Mesothelial cell of epicardium (in vitro differentiated cells): ENCODE measurements at regions not wholly inside any gene's neighbourhood (a gene's known extent, or its start where the extent isn't known, plus 50 kb on each side); places are given as distances from the start of the nearest gene placed in this dataset.

Experiments
- DNase-seq, 2 experiments: peaks; one replicate each; pipeline ENCODE4 v3.0.0; 2021; ENCODE audit warnings: low spot score in 2 of 2; ENCODE audit not compliant: unreplicated experiment in 2 of 2
- H3K27ac Mint-ChIP-seq: 2 replicates; pipeline ENCODE4 v1.8.0; 2021; ENCODE audit warnings: mixed read lengths
- H3K27me3 Mint-ChIP-seq: 2 replicates; pipeline ENCODE4 v1.8.0; 2021; ENCODE audit warnings: low read depth, mixed read lengths
- H3K36me3 Mint-ChIP-seq: 2 replicates; pipeline ENCODE4 v1.8.0; 2021; ENCODE audit warnings: mixed read lengths
- H3K4me1 Mint-ChIP-seq: 2 replicates; pipeline ENCODE4 v1.8.0; 2021; ENCODE audit warnings: mixed read lengths
- H3K4me3 Mint-ChIP-seq: 2 replicates; pipeline ENCODE4 v1.8.0; 2021; ENCODE audit warnings: mild to moderate bottlenecking, moderate library complexity, mixed read lengths
- H3K9me3 Mint-ChIP-seq: 2 replicates; pipeline ENCODE4 v1.8.0; 2021; ENCODE audit warnings: mixed read lengths
- TF ChIP-seq, protein P1 (sequence below): fragments of 200-600 bp; sonication (generic); IDR thresholded peaks from one replicate; pipeline ENCODE4 v1.5.0; 2021; ENCODE audit warnings: antibody characterized with exemption; ENCODE audit not compliant: unreplicated experiment

DNA sequence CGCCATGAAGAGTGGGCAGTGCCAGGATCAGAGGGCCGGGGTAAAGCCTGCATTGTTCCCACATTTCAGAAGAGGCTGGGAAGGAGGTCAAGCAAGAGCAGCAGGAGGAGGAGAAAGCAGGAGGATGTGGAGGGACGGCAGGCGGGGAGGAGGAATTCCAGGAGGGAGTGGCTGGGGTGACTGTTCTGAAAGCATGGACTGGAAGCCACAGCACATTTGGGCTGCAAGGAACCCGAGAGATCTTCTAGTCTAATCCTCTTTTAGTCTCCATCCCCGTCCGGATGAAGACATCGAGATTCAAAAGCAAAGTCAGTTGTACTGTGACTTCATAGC, 76.9 kb downstream of the FAM50B start:
- no peak for DNase-seq
- H3K4me3 Mint-ChIP-seq, result no peak overlapping the region
- H3K27ac Mint-ChIP-seq, result no peak overlapping the region
- H3K9me3 Mint-ChIP-seq, result no peaks in the 10 kb centered on the region
- H3K4me1 Mint-ChIP-seq, result peaks cover 21% of the 10 kb centered on the region
- H3K36me3 Mint-ChIP-seq, result no peaks in the 10 kb centered on the region
- no peaks in the 10 kb centered on the region for H3K27me3 Mint-ChIP-seq
- TF ChIP-seq, protein P1, sequence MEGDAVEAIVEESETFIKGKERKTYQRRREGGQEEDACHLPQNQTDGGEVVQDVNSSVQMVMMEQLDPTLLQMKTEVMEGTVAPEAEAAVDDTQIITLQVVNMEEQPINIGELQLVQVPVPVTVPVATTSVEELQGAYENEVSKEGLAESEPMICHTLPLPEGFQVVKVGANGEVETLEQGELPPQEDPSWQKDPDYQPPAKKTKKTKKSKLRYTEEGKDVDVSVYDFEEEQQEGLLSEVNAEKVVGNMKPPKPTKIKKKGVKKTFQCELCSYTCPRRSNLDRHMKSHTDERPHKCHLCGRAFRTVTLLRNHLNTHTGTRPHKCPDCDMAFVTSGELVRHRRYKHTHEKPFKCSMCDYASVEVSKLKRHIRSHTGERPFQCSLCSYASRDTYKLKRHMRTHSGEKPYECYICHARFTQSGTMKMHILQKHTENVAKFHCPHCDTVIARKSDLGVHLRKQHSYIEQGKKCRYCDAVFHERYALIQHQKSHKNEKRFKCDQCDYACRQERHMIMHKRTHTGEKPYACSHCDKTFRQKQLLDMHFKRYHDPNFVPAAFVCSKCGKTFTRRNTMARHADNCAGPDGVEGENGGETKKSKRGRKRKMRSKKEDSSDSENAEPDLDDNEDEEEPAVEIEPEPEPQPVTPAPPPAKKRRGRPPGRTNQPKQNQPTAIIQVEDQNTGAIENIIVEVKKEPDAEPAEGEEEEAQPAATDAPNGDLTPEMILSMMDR, result no peak

DNA sequence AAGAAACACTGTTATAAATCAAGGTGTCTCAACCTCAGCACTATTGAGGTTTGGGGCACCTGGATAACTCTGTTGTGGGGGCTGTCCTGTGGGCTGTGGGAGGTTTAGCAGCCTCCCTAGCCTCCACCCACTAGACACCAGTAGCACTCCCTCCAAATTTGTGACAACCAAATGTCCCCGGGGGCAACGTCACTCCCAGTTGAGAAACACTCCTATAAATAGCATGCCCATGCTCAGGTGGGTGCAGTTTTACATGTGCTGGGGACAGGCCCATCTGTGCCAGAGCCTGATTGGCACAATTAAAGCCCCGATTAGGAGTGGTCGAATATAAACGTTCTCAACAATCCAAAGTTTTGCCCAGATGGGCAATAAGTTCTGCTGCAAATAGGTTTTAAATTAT, 78.9 kb downstream of the FAM50B start:
- H3K4me1 Mint-ChIP-seq, result peaks cover 21% of the 10 kb centered on the region
- TF ChIP-seq, protein P1, result no peak

GRCh38 chr6:3929281-3929798, 80.2 kb downstream of the FAM50B start:
- Mint-ChIP-seq H3K9me3 (no peaks in the 10 kb centered on the region), H3K4me3 (no peak overlapping the region), H3K27ac (no peak overlapping the region), H3K4me1 (peaks cover 21% of the 10 kb centered on the region), H3K36me3 (no peaks in the 10 kb centered on the region), H3K27me3 (no peaks in the 10 kb centered on the region)
- DNase-seq, result no peak
- TF ChIP-seq, protein P1, result no peak

More for the DNA sequence above, 78.9 kb downstream of the FAM50B start:
- Mint-ChIP-seq H3K4me3 (no peak overlapping the region), H3K27me3 (no peaks in the 10 kb centered on the region), H3K9me3 (no peaks in the 10 kb centered on the region), H3K36me3 (no peaks in the 10 kb centered on the region), H3K27ac (no peak overlapping the region)
- DNase-seq, result no peak

DNA sequence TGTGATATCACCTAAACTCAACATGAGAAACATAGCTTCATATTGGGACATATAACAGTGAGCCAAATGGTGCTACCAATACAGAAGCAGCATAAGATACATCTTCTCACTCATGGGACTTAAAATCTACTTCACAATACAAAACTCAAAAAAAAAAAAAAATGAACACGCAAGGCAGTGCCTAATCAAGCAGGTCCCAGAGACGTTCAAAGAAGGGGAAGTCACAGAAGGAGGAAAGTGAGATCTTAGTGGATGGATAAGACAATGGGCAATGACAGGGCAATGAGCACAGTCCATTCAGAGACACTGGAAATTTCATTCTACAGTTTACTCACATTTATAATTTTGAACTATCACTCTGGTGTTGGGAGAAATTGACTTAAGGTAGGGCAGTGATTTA, 88.3 kb downstream of the FAM50B start:
- Mint-ChIP-seq H3K27me3 (no peaks in the 10 kb centered on the region), H3K36me3 (no peaks in the 10 kb centered on the region), H3K4me1 (peaks cover 10% of the 10 kb centered on the region), H3K27ac (no peak overlapping the region), H3K4me3 (no peak overlapping the region), H3K9me3 (no peaks in the 10 kb centered on the region)
- DNase-seq, result no peak
- TF ChIP-seq, protein P1, result no peak

GRCh38 chr6:3938715-3939367, 89.7 kb downstream of the FAM50B start:
- H3K27me3 Mint-ChIP-seq, result no peaks in the 10 kb centered on the region
- no peak for DNase-seq
- peaks cover 11% of the 10 kb centered on the region for H3K4me1 Mint-ChIP-seq
- H3K36me3 Mint-ChIP-seq, result no peaks in the 10 kb centered on the region
- H3K9me3 Mint-ChIP-seq, result no peaks in the 10 kb centered on the region
- H3K4me3 Mint-ChIP-seq, result no peak overlapping the region
- no peak overlapping the region for H3K27ac Mint-ChIP-seq
- TF ChIP-seq, protein P1, result no peak
